ENCODE measurements at regions not wholly inside any gene's neighbourhood (a gene's known extent, or its start where the extent isn't known, plus 50 kb on each side); places are given as distances from the start of the nearest gene placed in this dataset.

GRCh38 chr6:147903321-147903720 lies 394.8 kb downstream of the SAMD5 start:
- ATAC-seq = no peak

GRCh38 chr6:147903931-147904330 lies 395.4 kb downstream of the SAMD5 start:
- ATAC-seq (no peak), DNase-seq (ENCODE audit: low spot score) (no peak)

More at GRCh38 chr6:147903321-147903720, 394.8 kb downstream of the SAMD5 start:
- no peak for DNase-seq (ENCODE audit: low spot score)

GRCh38 chr6:147904416-147904815 lies 395.9 kb downstream of the SAMD5 start:
- no peak for ATAC-seq
- DNase-seq (ENCODE audit: low spot score) = no peak

- no peak for ATAC-seq
These were observed 397.2 kb downstream of the SAMD5 start for GRCh38 chr6:147905711-147906110.

GRCh38 chr6:147906361-147906760 lies 397.9 kb downstream of the SAMD5 start:
- no peak for ATAC-seq

More at GRCh38 chr6:147905711-147906110, 397.2 kb downstream of the SAMD5 start:
- no peak for DNase-seq (ENCODE audit: low spot score)

GRCh38 chr6:147909640-147910039 lies 401.1 kb downstream of the SAMD5 start:
- ATAC-seq (no peak), DNase-seq (ENCODE audit: low spot score) (no peak)

More at GRCh38 chr6:147906361-147906760, 397.9 kb downstream of the SAMD5 start:
- DNase-seq (ENCODE audit: low spot score) = no peak

- DNase-seq (ENCODE audit: low spot score) (no peak), ATAC-seq (no peak)
These were observed 401.8 kb downstream of the SAMD5 start for GRCh38 chr6:147910281-147910680.

- no peak for ATAC-seq
- DNase-seq (ENCODE audit: low spot score) = no peak
These were observed 402.6 kb downstream of the SAMD5 start for GRCh38 chr6:147911057-147911456.

GRCh38 chr6:147911686-147912085 lies 403.2 kb downstream of the SAMD5 start:
- ATAC-seq = no peak

GRCh38 chr6:147922799-147923198 lies 414.3 kb downstream of the SAMD5 start:
- DNase-seq (ENCODE audit: low spot score) (no peak), ATAC-seq (no peak)

More at GRCh38 chr6:147911686-147912085, 403.2 kb downstream of the SAMD5 start:
- DNase-seq (ENCODE audit: low spot score) = no peak

GRCh38 chr6:147924598-147924997 lies 416.1 kb downstream of the SAMD5 start:
- no peak for DNase-seq (ENCODE audit: low spot score)
- ATAC-seq = no peak

- no peak for ATAC-seq
- no peak for DNase-seq (ENCODE audit: low spot score)
These were observed 416.8 kb upstream of the SASH1 start for GRCh38 chr6:147925826-147926225.

GRCh38 chr6:147930745-147931144 lies 411.9 kb upstream of the SASH1 start:
- no peak for ATAC-seq
- DNase-seq (ENCODE audit: low spot score) = no peak

GRCh38 chr6:147933224-147933623 lies 409.4 kb upstream of the SASH1 start:
- ATAC-seq (no peak), DNase-seq (ENCODE audit: low spot score) (no peak)

- no peak for DNase-seq (ENCODE audit: low spot score)
- no peak for ATAC-seq
These were observed 407.0 kb upstream of the SASH1 start for GRCh38 chr6:147935656-147936055.

- ATAC-seq (no peak), DNase-seq (ENCODE audit: low spot score) (no peak)
These were observed 405.8 kb upstream of the SASH1 start for GRCh38 chr6:147936703-147937470.

GRCh38 chr6:147941143-147941542 lies 401.5 kb upstream of the SASH1 start:
- DNase-seq (ENCODE audit: low spot score) = no peak
- no peak for ATAC-seq

GRCh38 chr6:147942363-147942762 lies 400.3 kb upstream of the SASH1 start:
- ATAC-seq (no peak), DNase-seq (ENCODE audit: low spot score) (no peak)

GRCh38 chr6:147944122-147944521 lies 398.5 kb upstream of the SASH1 start:
- no peak for DNase-seq (ENCODE audit: low spot score)
- ATAC-seq = no peak

GRCh38 chr6:147947521-147947920 lies 395.1 kb upstream of the SASH1 start:
- DNase-seq (ENCODE audit: low spot score) = no peak
- no peak for ATAC-seq

GRCh38 chr6:147949981-147950622 lies 392.5 kb upstream of the SASH1 start:
- no peak for DNase-seq (ENCODE audit: low spot score)

GRCh38 chr6:147950623-147950987 lies 392.0 kb upstream of the SASH1 start:
- ATAC-seq (peak; percentile 40), DNase-seq (ENCODE audit: low spot score) (no peak)

More at GRCh38 chr6:147949981-147950622, 392.5 kb upstream of the SASH1 start:
- no peak for ATAC-seq
